ENCODE measurements at regions not wholly inside any gene's neighbourhood (a gene's known extent, or its start where the extent isn't known, plus 50 kb on each side); places are given as distances from the start of the nearest gene placed in this dataset.

DNA sequence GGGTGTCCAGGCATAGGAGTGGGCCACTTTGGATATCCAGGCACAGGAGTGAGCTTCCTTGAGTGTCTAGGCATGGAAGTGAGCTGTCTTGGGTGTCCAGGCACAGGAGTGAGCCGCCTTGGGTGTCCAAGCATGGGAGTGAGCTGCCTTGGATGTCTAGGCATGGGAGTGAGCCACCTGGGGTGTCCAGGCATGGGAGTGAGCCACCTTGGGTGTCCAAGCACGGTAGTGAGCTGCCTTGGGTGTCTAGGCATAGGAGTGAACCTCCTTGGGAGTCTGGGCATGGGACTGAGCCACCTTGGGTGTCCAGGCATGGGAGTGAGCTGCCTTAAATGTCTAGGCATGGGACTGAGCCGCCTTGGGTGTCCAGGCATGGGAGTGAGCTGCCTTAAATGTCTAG is 146.3 kb downstream of the C1orf94 start:
- no peak for DNase-seq (ENCODE audit: low read depth)
- H3K4me3 ChIP-seq (ENCODE audit: low read depth, low read length) = no peak overlapping the region
- TF ChIP-seq, protein P1, sequence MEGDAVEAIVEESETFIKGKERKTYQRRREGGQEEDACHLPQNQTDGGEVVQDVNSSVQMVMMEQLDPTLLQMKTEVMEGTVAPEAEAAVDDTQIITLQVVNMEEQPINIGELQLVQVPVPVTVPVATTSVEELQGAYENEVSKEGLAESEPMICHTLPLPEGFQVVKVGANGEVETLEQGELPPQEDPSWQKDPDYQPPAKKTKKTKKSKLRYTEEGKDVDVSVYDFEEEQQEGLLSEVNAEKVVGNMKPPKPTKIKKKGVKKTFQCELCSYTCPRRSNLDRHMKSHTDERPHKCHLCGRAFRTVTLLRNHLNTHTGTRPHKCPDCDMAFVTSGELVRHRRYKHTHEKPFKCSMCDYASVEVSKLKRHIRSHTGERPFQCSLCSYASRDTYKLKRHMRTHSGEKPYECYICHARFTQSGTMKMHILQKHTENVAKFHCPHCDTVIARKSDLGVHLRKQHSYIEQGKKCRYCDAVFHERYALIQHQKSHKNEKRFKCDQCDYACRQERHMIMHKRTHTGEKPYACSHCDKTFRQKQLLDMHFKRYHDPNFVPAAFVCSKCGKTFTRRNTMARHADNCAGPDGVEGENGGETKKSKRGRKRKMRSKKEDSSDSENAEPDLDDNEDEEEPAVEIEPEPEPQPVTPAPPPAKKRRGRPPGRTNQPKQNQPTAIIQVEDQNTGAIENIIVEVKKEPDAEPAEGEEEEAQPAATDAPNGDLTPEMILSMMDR (conservative IDR thresholded peaks at IDR 0.05; ENCODE audit: low read depth, low read length) = no peak

DNA sequence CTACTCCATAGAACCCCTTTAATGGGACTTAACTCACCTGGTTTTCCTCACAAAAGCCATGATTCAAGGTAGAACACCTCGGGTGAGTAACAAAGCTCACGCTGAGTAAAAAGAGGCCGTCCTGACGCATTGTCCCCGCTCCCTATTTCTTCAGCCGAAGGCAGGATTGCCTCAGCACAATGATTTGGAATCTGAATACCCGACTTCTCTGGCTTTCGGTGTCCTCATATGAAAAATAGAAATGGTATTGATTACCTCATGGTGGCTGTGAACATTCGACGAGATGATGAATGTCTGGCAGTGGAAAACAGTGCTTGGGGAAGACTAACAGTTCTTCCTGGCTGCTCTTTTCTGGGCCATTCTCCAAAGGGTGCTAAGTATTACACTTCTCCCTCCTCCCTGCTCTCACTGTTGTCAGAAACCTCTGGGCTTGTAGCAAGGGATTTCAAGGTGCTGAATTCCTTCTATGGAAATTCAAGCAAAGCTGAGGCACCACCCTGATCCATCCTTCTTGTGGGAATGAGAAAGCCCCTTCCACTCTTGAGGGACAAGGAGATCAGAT is 148.3 kb downstream of the C1orf94 start:
- DNase-seq (ENCODE audit: low read depth) = no peak
- TF ChIP-seq, protein P1 (conservative IDR thresholded peaks at IDR 0.05; ENCODE audit: low read depth, low read length) = no peak
- H3K4me3 ChIP-seq (ENCODE audit: low read depth, low read length) = no peak overlapping the region

DNA sequence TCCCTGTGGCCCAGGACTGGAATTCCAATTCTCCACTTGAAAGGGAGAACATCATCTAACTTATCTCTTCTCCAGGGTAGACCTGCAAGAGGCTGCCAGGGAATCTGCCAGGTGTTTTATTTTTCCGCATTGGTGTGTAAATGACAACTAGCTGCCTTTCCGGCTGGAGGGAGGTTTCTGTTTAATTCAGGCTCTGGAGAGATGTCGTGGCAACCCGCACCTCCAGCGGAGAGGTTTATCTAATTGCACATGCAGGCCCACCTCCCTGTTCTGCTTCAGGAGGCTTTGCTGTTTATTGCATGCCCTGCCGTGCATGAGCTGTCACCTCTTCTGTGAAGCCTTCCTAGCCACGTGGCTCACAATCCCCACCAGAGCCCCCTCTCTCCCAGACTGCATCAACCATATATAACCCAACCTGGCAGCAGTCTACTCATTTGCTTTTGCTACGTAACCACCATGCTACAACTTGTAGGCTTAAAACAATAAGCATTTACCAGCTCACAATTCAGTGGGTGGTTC is 151.6 kb downstream of the C1orf94 start:
- TF ChIP-seq, protein P1 (conservative IDR thresholded peaks at IDR 0.05; ENCODE audit: low read depth, low read length) = no peak
- no peak for DNase-seq (ENCODE audit: low read depth)

DNA sequence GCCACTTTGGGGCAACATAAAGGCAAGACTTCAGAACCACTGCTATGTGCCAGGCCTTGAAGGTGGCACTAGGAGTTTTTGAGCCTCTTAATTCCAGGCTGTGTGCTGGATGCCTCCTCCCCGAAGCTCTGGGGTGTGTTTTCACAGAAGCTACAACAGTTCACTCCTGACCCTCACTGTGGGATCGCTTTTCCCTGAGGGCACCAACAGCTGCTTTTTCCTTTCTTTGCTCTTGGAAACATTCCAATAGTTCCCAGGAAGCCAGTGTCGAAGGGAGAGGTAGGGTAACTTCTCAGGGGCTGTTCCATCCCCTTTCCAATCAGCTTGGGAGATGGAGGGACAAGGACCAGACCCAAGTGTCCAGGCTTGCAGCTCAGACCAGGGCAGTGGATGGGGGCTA is 153.4 kb downstream of the C1orf94 start:
- H3K4me3 ChIP-seq (ENCODE audit: low read depth, low read length) = no peak overlapping the region
- DNase-seq (ENCODE audit: low read depth) = no peak
- TF ChIP-seq, protein P1 (conservative IDR thresholded peaks at IDR 0.05; ENCODE audit: low read depth, low read length) = no peak

More for the DNA sequence above, 151.6 kb downstream of the C1orf94 start:
- no peak overlapping the region for H3K4me3 ChIP-seq (ENCODE audit: low read depth, low read length)

DNA sequence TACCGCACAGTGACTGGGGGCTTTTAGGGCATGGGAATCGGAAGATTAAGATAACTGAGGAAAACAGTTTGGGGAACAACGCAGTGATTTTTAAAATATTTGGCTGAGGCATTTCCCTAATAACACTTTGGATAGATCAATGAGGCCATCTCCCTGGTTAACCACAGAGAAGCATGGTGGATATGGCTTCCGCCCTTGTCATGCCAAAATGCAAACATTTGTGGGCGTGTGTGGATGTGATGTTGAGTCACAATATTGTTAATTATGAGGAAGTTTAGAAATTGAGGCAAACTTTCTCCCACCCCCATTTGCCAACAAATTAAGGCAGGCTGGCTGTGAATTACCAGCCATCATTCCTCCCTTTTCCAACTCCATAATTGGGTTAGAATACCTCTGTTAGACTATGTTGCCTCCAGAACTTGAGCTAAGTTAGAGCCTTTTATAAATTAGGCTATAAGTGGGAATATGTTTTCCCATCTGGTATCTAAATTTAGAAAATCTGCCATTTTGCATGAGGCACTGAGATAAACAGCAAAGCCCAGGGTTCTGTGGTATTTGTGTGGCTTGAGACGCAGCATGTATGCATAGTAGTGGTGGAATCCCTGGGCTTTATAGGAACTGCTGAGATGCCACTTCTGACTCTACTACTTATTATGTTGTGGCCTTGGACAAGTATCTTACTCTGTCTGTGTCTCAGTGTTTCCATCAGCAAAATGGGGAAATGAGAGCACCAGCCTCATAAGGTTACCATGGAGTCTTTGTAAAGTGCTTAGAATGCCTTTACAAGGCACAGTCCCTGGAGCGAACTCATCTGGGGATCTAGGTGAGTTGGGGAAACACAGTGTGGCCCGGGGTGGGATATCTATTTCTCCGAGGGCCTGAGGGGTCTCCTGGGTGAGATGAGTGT is 154.6 kb downstream of the C1orf94 start:
- TF ChIP-seq, protein P1 (conservative IDR thresholded peaks at IDR 0.05; ENCODE audit: low read depth, low read length) = no peak
- DNase-seq (ENCODE audit: low read depth) = no peak
- no peak overlapping the region for H3K4me3 ChIP-seq (ENCODE audit: low read depth, low read length)

DNA sequence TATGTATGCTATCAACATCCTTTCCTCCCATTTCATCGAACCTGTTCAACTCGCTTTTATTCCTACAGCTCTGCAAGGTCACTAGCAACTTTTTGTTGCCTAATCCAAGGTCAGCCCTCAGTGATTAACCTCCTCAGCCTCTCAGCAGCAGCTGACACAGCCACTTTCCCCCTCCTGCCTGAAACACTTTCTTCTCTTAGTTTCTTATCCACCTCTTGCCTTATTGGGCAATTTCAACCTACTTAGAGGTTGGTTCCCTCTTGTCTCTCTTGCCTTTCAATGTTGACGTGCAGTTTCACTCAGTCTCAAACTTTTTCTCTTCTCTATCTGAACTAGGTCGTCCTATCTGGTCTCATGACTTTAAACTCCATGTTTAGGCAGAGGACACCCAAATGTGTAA is 156.3 kb downstream of the C1orf94 start:
- DNase-seq (ENCODE audit: low read depth) = no peak
- H3K4me3 ChIP-seq (ENCODE audit: low read depth, low read length) = no peak overlapping the region
- TF ChIP-seq, protein P1 (conservative IDR thresholded peaks at IDR 0.05; ENCODE audit: low read depth, low read length) = no peak
